A549 (cell line): ENCODE measurements at regions not wholly inside any gene's neighbourhood (a gene's known extent, or its start where the extent isn't known, plus 50 kb on each side); places are given as distances from the start of the nearest gene placed in this dataset.
A peak's percentile ranks its signal among the peaks of the same experiment; 100 is the strongest.

Source experiments
- ATAC-seq, 2 experiments: fragments of 200-7000 bp in 1 of 2; fragments of >200 bp in 1 of 2; cut with Nextera tagmentation in 1 of 2; cut with Tn5 transposase in 1 of 2; 3 replicates each; pipeline versions ENCODE4 v1.8.0 to v1.9.1; 2018 to 2020; ENCODE audit warnings: mild to moderate bottlenecking in 1 of 2, moderate library complexity in 1 of 2
- CTCF ChIA-PET: fragments of 300-600 bp; sonication (Branson Sonifier 250); formaldehyde crosslinking; extraction: SDS; loops from one replicate; lab custom pipeline; 2021; ENCODE audit warnings: antibody characterized with exemption, inconsistent platforms; lab: Yijun Ruan, JAX
- POLR2A ChIA-PET: fragments of 350-600 bp; formaldehyde crosslinking; extraction: SDS; loops from one replicate; lab custom pipeline; 2021; ENCODE audit warnings: antibody characterized with exemption, inconsistent platforms; lab: Yijun Ruan, JAX
- DNase-seq, 2 experiments: peaks; one replicate each; pipeline versions ENCODE4 v3.0.0 to v3.0.0-alpha.2; 2011 to 2016; ENCODE audit warnings: low read depth in 1 of 2, low spot score in 1 of 2
- FAIRE-seq: peaks from 2 replicates; lab custom pipeline; 2011; peaks lifted over from hg19 to GRCh38; lab: Jason Lieb, UNC
- H3K27ac ChIP-seq, 2 experiments: fragments of >200 bp; sonication (Bioruptor Twin); formaldehyde crosslinking; 3 replicates each; pipeline ENCODE4 v1.5.1; 2016 to 2017
- H3K4me1 ChIP-seq: fragments of >200 bp; sonication (Bioruptor Twin); formaldehyde crosslinking; 3 replicates; pipeline ENCODE4 v1.6.1; 2016
- H3K4me2 ChIP-seq: fragments of >200 bp; sonication (Bioruptor Twin); formaldehyde crosslinking; 3 replicates; pipeline ENCODE4 v1.6.1; 2016
- H3K4me3 ChIP-seq: fragments of >200 bp; sonication (Bioruptor Twin); formaldehyde crosslinking; 3 replicates; pipeline ENCODE4 v1.5.1; 2016
- H3K9me3 ChIP-seq: fragments of >200 bp; sonication (Bioruptor Twin); formaldehyde crosslinking; 3 replicates; pipeline ENCODE4 v1.6.1; 2016
- EHF ChIP-seq: fragments of 250-450 bp; sonication (Bioruptor Pico); IDR thresholded peaks from 2 replicates; pipeline ENCODE4 v1.5.0; 2020; ENCODE audit warnings: mild to moderate bottlenecking
- FOSL2 ChIP-seq, 2 experiments: fragments of 450-650 bp in 1 of 2; fragments of >200 bp in 1 of 2; sonication (Bioruptor Twin) in 1 of 2; formaldehyde crosslinking; IDR thresholded peaks; 2 replicates each; pipeline versions ENCODE4 v1.5.0 to v1.6.1; 2016 to 2020; ENCODE audit warnings: mild to moderate bottlenecking in 1 of 2, moderate library complexity in 1 of 2
- HOXB13 ChIP-seq: fragments of 250-450 bp; sonication (Bioruptor Pico); IDR thresholded peaks from 2 replicates; pipeline ENCODE4 v1.5.0; 2020; ENCODE audit warnings: low read depth, mild to moderate bottlenecking, moderate library complexity
- MAFK ChIP-seq: fragments of 450-650 bp; IDR thresholded peaks from 2 replicates; pipeline ENCODE4 v1.6.1; 2014; ENCODE audit not compliant: partially characterized antibody
- NFE2L2 ChIP-seq: fragments of 150-350 bp; conservative IDR thresholded peaks from 2 replicates; pipeline ENCODE4 v1.6.1; 2014; ENCODE audit warnings: low read length
- RAD21 ChIP-seq, 2 experiments: fragments of >200 bp in 1 of 2; sonication (Bioruptor Twin) in 1 of 2; formaldehyde crosslinking in 1 of 2; IDR thresholded peaks in 1 of 2; conservative IDR thresholded peaks in 1 of 2; 2 replicates in 1 of 2; 3 replicates in 1 of 2; pipeline ENCODE4 v1.6.1; 2012 to 2018; ENCODE audit warnings: inconsistent platforms in 1 of 2
- RNF2 ChIP-seq: fragments of 200-600 bp; sonication (generic); IDR thresholded peaks from 2 replicates; pipeline ENCODE4 v1.6.1; 2016; ENCODE audit warnings: low read depth, mild to moderate bottlenecking, antibody characterized with exemption, moderate library complexity, borderline replicate concordance
- SREBF2 ChIP-seq: fragments of 450-650 bp; IDR thresholded peaks from 2 replicates; pipeline ENCODE4 v1.6.1; 2014; ENCODE audit warnings: mild to moderate bottlenecking, moderate library complexity
- TFCP2L1 ChIP-seq: fragments of 250-450 bp; sonication (Bioruptor Pico); IDR thresholded peaks from 2 replicates; pipeline ENCODE4 v1.5.0; 2021; ENCODE audit warnings: mild to moderate bottlenecking
- TP53 ChIP-seq: fragments of 250-450 bp; sonication (Bioruptor Pico); IDR thresholded peaks from 2 replicates; pipeline ENCODE4 v1.5.0; 2021; ENCODE audit warnings: mild to moderate bottlenecking, moderate library complexity
- ZSCAN20 ChIP-seq: fragments of 250-450 bp; sonication (Bioruptor Pico); IDR thresholded peaks from 2 replicates; pipeline ENCODE4 v1.8.0; 2022; ENCODE audit warnings: mild to moderate bottlenecking, moderate library complexity
- WGBS: methylation state at CpG from one replicate; pipeline ENCODE4 v1.1.6; 2017; ENCODE audit errors: missing lambda C conversion rate; 5-methylcytosine and 5-hydroxymethylcytosine counted together
- TF ChIP-seq, protein P1 (sequence below): fragments of 200-600 bp; sonication (generic); IDR thresholded peaks from 2 replicates; pipeline ENCODE4 v1.6.1; 2016; ENCODE audit warnings: antibody characterized with exemption, mild to moderate bottlenecking, moderate library complexity
- TF ChIP-seq, protein P2 (sequence below): IDR thresholded peaks from 2 replicates; pipeline ENCODE4 v1.6.1; 2012
- TF ChIP-seq, protein P3 (sequence below): IDR thresholded peaks from 2 replicates; pipeline ENCODE4 v1.6.1; 2012; ENCODE audit warnings: low read depth, borderline replicate concordance

DNA sequence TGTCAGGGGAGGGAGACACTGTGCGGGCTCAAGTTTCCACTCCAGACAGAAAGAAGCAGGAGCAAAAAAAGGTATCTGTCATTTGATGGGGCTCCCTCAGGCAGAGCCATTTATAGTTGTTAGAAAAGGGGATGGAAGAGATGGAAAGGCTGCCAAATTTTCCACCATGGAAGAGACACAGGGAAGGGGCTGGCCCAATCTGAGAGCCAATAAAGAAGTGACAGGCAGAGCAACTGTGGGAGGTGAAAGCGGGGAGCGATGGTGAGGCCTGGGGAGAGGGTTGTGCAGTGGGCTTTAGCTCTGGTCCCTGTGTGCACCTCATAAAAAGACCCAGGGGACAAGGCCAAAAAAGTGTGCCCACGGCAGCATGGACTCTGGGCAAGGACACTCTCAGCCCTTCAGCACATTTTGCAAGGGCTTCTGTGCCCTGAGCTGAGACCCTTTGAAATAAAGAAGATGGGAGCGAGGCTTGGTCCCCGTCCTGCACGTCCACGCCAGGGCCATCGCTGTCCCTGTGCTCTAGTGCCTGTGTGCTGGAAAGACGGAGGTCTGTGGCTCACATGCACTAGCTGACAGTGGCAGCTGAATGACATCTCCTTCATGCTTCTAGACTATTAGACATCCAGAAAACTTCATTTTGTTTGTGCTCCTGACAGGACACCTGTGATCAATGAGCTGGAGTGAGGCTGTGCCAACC, 456.7 kb upstream of the HS6ST1 start:
- FAIRE-seq (no peak), ATAC-seq (no peak), DNase-seq (no peak)
- ChIA-PET POLR2A (no interaction called here), CTCF (no interaction called here)
- Histone ChIP-seq H3K27ac (no peak overlapping the region), H3K4me1 (no peaks in the 10 kb centered on the region), H3K4me2 (no peak overlapping the region)
- WGBS: 25% methylated on average over 4 of the region's 10 CpGs
- TF ChIP-seq, protein P1, sequence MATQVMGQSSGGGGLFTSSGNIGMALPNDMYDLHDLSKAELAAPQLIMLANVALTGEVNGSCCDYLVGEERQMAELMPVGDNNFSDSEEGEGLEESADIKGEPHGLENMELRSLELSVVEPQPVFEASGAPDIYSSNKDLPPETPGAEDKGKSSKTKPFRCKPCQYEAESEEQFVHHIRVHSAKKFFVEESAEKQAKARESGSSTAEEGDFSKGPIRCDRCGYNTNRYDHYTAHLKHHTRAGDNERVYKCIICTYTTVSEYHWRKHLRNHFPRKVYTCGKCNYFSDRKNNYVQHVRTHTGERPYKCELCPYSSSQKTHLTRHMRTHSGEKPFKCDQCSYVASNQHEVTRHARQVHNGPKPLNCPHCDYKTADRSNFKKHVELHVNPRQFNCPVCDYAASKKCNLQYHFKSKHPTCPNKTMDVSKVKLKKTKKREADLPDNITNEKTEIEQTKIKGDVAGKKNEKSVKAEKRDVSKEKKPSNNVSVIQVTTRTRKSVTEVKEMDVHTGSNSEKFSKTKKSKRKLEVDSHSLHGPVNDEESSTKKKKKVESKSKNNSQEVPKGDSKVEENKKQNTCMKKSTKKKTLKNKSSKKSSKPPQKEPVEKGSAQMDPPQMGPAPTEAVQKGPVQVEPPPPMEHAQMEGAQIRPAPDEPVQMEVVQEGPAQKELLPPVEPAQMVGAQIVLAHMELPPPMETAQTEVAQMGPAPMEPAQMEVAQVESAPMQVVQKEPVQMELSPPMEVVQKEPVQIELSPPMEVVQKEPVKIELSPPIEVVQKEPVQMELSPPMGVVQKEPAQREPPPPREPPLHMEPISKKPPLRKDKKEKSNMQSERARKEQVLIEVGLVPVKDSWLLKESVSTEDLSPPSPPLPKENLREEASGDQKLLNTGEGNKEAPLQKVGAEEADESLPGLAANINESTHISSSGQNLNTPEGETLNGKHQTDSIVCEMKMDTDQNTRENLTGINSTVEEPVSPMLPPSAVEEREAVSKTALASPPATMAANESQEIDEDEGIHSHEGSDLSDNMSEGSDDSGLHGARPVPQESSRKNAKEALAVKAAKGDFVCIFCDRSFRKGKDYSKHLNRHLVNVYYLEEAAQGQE: no peak
- no peak for TF ChIP-seq TP53 (CRISPR knock-in tag)
- no peak for TF ChIP-seq EHF (CRISPR knock-in tag)
- TF ChIP-seq MAFK: no peak
- TF ChIP-seq, all 56 proteins: peak for 0
- H3K9me3 ChIP-seq: no peaks in the 10 kb centered on the region
- no peak overlapping the region for H3K4me3 ChIP-seq

GRCh38 chr2:128775914-128776285, 457.2 kb upstream of the HS6ST1 start:
- Histone ChIP-seq H3K9me3 (no peaks in the 10 kb centered on the region), H3K4me2 (no peak overlapping the region), H3K27ac (no peak overlapping the region), H3K4me3 (no peak overlapping the region), H3K4me1 (no peaks in the 10 kb centered on the region)
- ChIA-PET CTCF (no interaction called here), POLR2A (no interaction called here)
- ATAC-seq (no peak), DNase-seq (no peak), FAIRE-seq (no peak)
- WGBS: 50% methylated on average over 4 of the region's 4 CpGs
- TF ChIP-seq RAD21 (conservative IDR thresholded peaks at IDR 0.05 in 1 of 2, IDR thresholded peaks at IDR 0.05 in 1 of 2) (no peak), NFE2L2 (no peak), FOSL2 (IDR thresholded peaks at IDR 0.05) (no peak), FOSL2 (CRISPR knock-in tag; IDR thresholded peaks at IDR 0.05) (0 out of 2 replicates have a peak, but pooled peaks have one; percentile 13), HOXB13 (no peak)
- TF ChIP-seq, protein P2, sequence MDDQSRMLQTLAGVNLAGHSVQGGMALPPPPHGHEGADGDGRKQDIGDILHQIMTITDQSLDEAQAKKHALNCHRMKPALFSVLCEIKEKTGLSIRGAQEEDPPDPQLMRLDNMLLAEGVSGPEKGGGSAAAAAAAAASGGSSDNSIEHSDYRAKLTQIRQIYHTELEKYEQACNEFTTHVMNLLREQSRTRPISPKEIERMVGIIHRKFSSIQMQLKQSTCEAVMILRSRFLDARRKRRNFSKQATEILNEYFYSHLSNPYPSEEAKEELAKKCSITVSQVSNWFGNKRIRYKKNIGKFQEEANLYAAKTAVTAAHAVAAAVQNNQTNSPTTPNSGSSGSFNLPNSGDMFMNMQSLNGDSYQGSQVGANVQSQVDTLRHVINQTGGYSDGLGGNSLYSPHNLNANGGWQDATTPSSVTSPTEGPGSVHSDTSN: no peak

DNA sequence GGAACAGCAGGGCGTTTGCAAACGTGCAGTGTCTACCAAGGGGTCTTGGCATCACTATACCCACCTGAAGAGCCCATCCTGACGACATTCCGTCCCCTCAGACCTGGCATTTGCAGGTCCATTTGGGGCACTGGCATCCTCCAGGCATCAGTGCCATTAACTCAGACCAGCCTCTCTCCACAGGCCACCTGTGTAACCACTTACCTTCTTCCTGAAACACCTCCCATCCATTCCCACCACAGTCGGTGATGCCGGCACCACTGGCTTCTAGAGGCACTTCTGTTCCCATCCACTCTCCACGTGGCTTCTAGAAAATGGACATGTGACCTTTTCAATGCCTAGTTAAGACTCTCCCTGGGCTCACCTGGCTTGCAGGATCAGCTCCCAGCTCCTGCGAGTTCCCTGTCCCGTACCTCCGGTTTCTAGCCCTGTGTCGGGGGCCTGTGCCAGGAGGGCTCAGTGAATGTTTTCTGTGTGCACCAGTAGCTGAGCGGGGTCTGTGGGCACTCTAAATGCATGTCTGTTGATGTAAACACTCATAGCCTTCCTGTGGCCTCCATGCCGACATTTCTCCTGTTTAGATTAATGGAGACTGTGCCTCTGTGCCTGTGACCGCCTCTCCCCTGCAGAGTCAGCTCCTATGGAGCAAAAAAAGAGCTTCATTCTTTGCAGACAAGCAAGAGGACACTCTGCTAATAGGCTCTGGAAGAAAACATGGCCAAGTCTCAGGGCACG, 458.0 kb upstream of the HS6ST1 start:
- Histone ChIP-seq H3K4me3 (no peak overlapping the region), H3K4me2 (no peak overlapping the region), H3K27ac (no peak overlapping the region), H3K9me3 (no peaks in the 10 kb centered on the region), H3K4me1 (no peaks in the 10 kb centered on the region)
- ATAC-seq: no peak
- CTCF ChIA-PET: interaction anchor here (0.9 kb wide), 1 partner anchor 40 kb away, joined by 3 read pairs; no protein-coding TSS in a partner anchor
- WGBS: 18% methylated on average over 14 of the region's 15 CpGs
- DNase-seq: no peak
- TF ChIP-seq ZSCAN20 (CRISPR knock-in tag) (no peak), SREBF2 (no peak), TFCP2L1 (CRISPR knock-in tag) (no peak), EHF (CRISPR knock-in tag) (no peak), RNF2 (no peak)
- TF ChIP-seq, protein P1: no peak
- TF ChIP-seq, protein P3, sequence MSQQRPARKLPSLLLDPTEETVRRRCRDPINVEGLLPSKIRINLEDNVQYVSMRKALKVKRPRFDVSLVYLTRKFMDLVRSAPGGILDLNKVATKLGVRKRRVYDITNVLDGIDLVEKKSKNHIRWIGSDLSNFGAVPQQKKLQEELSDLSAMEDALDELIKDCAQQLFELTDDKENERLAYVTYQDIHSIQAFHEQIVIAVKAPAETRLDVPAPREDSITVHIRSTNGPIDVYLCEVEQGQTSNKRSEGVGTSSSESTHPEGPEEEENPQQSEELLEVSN: no peak
- FAIRE-seq: no peak
- POLR2A ChIA-PET: no interaction called here
